ENCODE measurements at regions not wholly inside any gene's neighbourhood (a gene's known extent, or its start where the extent isn't known, plus 50 kb on each side); places are given as distances from the start of the nearest gene placed in this dataset.
"Not testable (repeated sequence)": the region's sequence is repeated elsewhere in the genome, so short reads cannot be mapped to it uniquely, and the experiment has no call there.

DNA sequence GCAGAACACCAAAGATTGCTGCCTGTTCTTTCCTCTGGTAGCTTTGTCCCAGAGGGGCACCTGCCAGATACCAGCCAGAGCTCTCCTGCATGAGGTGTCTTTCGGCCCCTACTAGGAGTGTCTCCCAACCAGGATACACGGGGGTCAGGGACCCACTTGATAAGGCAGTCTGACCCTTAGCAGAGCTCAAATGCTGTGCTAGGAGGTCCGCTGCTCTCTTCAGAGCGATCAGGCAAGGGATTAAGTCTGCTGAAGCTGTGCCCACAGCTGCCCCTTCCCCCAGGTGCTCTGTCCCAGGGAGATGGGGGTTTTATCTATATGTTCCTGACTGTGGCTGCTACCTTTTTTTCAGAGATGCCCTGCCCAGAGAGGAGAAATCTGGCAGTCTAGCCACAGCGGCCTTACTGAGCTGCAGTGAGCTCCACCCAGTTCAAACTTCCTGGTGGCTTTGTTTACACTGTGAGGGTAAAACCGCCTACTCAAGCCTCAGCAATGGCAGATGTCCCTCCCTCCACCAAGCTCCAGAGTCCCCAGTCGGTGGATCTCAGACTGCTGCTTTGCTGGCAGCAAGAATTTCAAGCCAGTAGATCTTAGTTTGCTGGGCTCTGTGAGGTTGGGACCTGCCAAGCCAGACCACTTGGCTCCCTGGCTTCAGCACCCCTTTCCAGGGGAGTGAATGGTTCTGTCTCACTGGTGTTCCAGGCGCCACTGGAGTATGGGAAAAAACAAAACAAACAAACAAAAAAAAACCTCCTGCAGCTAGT lies 52.0 kb upstream of the TMTC2 start:
- not testable (repeated sequence) for DNase-seq

DNA sequence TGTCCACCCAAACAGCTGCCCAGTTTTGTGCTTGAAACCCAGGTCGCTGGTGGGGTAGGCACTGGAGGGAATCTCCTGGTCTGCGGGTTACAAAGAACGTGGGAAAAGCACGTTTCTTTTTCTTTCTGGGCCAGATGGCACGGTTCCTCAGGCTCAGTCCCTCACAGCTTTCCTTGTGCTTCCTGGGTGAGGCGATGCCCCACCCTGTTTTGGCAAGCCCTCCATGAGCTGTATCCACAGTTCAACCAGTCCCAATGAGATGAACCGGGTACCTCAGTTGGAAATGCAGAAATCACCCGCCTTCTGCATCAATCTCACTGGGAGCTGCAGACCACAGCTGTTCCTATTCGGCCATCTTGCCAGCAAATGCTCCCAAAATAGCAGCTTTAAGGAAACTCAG lies 51.4 kb upstream of the TMTC2 start:
- no peak for DNase-seq

Data from COR-L47 (cell line).